ENCODE measurements at regions not wholly inside any gene's neighbourhood (a gene's known extent, or its start where the extent isn't known, plus 50 kb on each side); places are given as distances from the start of the nearest gene placed in this dataset.

DNA sequence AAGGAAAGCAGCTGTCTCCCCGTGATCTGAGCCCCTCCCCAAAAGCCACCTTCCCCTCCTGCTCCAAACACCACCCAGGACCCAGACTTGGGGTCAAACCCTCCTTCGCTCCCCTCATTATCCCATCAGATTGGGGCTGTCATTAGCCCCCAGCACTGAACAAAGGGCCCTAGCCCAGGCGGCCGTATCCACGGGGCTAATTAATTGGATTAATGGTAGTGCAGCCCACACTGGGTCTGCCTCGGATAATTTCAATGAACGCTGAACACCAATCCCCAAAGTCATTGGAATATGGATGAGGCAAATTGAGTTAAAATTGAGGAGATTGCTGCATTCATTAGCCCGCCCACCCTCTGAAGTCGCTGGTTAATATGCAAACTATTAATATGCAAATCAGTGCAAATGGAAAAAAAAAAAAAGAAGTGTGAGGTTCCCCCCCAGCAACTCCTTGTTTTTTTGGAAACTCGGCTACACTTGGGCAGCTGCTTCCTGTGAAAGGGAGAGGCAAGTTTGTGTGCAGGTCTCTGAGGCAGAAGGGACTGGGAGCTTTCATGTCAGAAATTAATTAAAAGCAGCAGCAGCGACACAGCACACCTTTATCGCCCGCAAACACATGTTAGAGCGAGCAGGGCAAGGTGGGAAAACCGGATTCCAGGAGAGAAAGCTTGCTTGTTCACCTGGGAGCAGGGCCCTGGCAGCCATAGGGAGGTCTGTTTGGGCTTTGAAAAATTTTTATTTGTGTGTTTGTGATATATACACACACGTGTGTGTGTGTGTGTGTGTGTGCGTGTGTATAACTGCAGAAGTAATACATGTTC, 517.8 kb downstream of the MIAT start:
- no peak for DNase-seq (ENCODE audit: low spot score)

DNA sequence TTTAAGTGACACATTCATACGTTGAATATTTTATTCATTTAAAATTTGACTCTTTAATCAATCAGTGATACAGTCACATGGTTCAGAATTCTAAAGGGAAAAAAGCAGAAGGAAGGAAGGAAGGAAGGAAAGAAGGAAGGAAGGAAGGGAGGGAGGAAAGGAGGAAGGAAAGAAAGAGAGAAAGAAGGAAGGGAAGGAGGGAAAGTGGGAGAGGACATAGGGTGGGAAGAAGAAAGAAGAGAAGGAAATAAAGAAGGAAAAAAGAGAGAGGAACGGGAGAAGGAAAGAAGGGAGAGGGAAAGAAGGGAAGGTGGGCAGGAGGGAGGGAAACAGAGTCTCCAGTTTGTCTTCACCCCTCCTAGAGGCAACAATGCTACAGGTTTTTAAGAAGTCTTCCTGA, 518.6 kb downstream of the MIAT start:
- DNase-seq (ENCODE audit: low spot score) = no peak

DNA sequence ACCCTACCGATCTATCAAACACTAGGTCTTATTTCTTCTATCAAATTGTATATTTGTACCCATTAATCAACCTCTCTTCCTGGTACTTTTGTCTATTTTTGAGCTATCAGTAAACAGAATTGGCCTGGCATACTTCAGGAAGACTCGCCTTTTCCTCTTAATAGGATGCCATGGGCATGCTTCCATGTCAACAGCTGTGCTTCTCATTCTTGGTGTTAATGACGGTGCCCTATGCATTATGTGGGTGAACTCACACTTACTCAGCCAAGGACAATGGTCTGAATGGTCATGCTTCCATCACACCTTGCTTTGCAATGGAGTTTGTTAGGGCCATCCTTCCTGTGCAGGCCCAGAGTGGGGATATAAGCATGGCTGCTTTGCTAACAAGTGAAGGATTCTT, 521.8 kb downstream of the MIAT start:
- no peak for DNase-seq (ENCODE audit: low spot score)

DNA sequence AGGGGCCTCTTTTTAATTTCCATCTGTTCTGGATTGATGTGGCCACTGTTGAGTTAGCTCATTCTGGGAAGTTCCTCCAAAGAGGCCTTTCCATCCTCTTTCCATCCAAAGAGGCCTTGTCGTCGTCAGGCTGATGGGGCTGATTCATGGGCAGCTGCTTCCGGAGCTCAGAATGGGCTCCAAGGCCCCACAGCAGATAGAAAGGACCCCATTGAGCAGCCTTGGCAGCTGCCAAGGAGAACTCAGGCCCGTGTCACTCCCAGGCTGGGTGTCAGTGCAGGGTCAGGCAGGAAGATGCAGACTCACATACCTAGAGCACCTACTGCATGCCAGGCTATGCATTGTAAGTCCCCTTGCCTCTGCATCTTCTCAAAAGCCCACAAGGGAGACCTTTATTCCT, 524.1 kb downstream of the MIAT start:
- no peak for DNase-seq (ENCODE audit: low spot score)

DNA sequence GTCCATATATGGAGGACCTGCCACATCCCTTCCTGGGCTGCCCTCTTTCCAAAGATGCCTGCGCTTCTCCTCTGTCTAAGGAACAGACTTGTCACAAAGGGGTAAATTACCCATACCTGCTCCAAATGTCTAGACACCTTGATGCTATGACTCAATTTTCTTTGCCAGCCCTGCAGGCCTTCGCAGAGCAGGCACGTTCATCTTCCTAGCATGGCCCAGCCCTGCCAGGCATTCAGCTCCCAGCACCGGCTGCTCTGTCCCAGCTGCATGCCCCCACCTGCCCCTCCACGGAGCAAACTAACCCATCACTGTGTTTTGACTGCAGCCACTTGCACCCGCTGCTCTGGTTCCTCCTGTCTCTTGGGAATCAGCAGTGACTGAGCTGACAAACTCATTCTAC, 526.1 kb downstream of the MIAT start:
- no peak for DNase-seq (ENCODE audit: low spot score)

DNA sequence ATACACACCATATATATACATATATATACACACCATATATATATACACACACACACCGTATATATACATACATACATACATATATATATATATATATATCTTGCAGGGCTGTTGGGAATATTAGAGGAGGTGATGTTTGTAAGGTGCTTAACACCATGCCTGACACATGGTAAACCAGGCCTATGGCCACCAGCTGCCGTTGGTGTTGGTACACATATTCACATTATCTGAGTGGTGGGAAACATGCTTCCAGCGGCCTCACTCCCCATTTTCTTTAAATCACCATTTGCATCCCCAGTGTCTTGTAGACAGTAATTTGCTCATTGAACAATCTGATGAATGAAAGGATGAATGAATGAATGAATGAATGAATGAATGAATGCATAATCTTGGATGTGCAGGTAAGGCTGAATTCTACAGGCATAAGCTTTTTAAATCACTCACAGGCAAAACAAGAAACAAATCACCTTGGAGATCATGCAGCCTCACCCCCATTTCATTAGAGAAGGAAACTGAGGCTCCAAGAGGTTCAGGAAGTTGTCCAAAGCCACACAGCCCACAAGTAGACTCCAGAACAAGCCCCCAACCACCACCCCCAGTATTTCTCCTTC, 527.8 kb downstream of the MIAT start:
- no peak for DNase-seq (ENCODE audit: low spot score)

DNA sequence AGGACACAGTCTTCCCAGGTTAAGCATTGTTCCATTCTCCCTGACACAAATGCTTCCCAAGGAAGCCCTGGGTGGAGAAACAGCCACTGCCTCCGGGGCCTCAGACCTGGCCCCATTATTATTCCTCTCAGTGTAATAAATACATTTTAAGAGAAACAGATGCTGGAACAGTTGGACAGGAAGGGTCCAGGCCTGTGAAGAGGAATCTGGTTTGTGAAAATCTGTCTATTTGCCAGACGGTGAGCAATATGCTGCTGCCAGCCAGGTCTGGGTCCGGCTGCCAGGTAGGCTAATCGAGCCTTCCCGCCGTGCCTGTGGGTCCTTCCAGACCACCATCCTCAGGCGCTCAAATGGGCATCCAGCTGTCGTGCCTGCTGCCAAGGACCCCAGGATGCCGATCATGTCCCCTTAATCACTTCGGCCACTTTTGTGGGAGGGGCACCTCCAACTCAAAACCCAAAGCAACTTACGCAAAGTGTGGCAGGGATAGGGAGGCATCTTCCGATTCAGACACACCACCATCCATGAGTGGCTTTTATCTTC, 528.4 kb downstream of the MIAT start:
- DNase-seq (ENCODE audit: low spot score) = no peak

DNA sequence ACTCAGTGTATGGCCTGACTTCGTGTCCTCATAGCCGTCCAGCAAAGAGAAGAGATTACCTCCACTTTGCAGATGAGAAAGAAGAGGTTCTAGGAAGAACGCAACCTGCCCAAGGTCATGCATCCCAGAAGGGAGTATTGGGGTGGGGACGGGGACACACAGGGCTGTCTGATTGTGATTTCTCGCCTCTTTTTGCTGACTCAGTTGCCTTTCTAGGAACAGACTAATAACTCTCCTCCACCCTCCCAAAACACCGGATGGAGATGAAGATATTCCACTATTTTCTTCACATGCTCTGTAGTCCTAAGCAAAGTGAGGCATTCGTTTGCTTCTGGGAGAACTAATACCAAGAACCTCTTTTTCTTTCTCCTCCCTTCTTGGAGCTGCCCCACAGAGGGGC, 529.3 kb downstream of the MIAT start:
- no peak for DNase-seq (ENCODE audit: low spot score)

DNA sequence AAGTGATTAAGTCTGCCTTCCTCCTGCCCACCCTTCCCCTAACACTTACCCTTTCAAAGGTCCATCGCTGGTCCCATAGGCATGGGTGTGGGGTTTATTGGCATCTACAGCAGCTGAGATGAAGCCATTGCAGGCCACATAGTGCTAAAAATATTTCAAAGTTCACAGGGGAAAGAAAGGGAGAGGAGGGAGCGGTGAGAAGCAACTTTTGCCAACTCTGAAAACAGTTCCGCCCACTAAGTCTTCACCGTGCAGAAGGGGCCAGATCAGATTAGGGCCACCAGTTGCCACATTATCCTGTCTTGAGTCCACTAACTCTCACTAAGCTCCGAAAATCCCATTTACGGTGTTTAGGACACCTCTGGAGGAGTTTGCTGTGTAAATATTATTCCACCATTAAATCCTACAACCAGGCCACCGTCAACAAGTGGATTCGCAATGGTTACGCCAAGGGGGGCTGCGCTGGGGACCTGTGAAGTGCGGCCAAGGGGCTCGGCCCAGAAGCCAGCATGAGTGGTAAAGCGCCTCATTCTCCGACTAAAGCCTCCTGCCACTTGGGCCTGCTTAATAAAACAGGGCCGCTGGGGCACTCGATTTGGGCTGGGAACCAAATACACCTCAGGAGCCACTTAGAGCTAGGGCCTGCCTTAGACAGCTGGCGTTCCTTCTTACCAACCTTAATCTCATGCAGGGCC, 534.9 kb downstream of the MIAT start:
- DNase-seq (ENCODE audit: low spot score) = no peak

DNA sequence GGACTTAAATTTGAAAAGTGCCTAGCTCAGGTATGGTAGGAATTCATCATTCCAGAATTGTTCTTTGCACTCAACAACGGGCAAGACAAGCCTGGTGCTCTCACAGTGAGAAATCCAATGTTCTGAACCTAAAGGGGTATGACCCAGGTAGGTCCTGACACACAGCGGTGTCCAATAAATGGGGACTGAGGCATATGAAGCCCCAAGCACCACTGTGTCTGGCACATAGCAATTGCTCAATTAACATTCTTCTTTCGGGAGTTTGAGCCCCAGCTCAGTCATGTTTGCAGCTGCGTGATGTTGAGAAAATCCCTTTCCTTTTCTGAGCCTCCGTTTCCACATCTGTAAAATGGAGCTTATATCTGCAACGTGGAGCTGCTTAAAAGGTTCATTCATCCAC, 535.8 kb downstream of the MIAT start:
- DNase-seq (ENCODE audit: low spot score) = no peak

DNA sequence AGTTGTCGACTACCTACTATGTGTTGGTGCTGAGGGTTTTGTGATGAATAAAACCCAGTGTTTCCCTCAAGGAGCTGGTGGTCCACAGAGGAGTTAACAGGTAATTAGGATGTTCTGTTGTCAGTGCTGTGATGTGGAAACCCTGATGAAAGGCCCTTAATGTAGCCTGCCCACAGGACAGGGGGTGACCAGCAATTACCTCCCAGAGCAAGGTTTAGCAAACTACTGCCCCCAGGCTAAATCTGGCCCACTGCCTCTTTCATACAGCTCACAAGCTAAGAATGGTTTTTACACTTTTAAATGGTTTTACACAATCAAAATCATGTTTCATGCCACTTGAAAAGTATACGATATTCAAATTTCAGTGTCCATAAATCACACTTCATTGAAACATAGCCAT, 536.2 kb downstream of the MIAT start:
- no peak for DNase-seq (ENCODE audit: low spot score)

DNA sequence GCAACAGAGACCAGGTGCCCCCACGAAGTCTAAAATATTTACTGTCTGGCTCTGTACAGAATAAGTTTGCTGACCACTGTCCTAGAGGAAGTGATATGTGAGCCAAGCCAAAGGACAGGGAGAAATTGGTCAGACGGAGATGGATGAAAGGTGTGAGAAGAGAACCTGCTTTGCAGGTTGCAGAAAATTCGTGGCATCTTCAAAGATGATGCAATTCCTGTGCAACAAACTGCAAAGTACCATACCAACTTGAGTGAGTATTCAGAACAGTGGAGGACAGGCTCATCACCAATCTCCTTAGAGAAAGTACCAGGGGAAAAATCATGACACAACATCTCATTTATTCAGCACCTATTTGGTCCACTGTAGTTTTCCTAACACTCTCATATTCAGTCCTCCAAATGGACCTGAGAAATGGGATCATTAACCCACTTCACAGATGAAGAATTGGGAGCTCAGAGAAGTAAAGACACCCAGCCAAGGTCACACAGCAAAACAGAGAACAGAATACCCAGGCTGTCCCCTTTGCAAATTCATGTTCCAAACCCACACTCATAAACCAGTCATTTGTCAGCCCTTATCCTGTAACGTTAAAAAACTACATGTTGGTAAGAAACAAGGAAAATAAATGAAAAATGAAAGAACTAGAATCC, 536.8 kb downstream of the MIAT start:
- DNase-seq (ENCODE audit: low spot score) = peak; percentile 51

DNA sequence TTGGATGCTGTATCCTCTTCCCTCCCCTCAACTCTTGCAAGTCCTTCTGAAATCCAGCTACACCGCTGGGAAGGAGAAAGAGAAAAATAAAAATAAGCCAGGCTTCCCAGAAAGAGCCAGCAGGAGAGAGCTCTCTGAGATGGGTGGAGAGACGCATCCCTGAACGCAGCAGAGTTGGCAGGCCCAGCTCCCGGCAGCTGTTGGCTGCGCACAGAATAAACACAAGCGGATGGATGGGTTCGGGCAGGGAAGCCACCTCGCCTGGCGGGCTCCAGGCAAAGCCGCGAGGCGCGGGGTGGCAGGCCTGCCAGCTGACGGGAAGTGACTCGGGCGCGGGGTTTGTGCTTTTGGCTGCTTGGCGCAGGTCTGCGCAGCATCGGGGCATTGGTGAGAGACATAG, 537.7 kb downstream of the MIAT start:
- DNase-seq (ENCODE audit: low spot score) = no peak

DNA sequence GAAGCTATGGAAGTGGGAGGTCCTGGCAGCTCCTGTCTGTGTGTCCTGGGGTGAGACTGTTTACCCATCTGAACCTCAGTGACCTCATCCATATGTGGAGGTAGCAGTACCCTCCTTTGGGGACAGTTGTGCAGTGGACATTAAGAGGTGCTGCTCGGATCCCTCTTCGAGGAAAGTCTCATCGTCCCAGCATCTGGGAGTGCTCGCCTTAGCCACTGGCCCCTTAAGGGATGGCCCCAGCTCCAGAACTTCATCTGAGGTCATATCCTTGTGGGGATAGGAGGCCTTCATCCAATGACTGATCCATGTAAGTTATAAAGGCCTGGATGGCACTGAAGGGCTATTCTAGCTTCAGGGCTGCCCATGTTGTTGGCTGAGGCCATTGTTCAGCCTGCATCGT, 538.1 kb downstream of the MIAT start:
- no peak for DNase-seq (ENCODE audit: low spot score)

DNA sequence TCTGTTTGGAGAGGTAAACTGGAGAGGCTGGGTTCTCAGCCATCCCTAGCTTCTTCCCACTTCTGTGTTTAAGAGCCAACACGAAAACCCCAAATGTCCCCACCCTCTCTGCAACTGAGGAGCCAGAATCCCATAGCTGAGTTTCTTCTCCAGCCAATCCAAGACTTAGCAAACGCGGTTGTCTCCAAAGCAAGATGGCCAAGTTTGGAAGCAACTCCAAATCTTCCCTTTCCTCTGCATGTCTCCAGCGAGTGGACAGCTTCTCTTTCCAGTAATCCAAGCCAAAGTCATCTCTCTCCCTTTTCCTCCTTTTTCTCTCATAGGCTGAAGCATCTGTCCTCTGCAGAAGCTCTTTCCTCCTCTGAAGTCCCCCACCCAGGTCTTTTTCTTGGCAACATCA, 539.2 kb downstream of the MIAT start:
- no peak for DNase-seq (ENCODE audit: low spot score)

DNA sequence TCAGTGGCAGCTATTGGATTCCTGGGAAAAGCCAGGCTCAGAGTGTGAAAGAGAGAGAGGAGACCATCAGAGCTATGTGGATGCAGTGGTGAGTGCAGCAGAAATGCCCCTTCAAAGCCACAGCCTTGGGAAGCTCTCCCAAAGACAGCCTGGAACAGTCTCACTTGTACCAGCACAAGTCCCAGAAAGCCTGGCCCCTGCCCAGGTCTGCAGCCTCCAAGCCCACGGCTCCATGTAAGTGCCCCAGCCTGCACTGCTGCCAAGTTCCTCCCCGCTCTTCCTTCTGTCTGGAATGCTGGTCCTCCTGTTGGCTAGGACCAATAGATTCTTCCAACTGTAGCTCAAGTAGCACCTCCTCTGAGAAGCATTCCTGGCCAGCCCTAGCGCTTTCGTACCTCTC, 539.7 kb downstream of the MIAT start:
- no peak for DNase-seq (ENCODE audit: low spot score)

DNA sequence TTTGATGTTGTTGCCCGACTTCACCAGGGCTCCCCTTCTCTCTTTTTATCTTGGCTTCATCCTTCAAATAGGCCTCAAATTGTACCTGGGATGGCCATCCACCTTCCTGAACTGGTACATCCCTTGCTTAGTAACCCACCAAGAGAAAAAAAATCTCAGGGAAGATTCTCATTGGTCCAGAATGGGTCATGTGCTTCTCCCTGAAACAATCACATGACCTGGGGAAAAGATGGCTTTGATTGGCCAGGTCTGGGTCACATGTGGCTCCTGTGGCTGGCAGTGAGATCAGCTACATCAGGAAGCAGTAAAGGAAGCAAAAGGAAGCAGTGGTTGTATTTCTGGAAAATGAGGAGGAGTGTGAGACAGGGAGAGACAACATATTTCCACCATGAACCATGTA, 540.2 kb downstream of the MIAT start:
- peak; percentile 4 for DNase-seq (ENCODE audit: low spot score)

DNA sequence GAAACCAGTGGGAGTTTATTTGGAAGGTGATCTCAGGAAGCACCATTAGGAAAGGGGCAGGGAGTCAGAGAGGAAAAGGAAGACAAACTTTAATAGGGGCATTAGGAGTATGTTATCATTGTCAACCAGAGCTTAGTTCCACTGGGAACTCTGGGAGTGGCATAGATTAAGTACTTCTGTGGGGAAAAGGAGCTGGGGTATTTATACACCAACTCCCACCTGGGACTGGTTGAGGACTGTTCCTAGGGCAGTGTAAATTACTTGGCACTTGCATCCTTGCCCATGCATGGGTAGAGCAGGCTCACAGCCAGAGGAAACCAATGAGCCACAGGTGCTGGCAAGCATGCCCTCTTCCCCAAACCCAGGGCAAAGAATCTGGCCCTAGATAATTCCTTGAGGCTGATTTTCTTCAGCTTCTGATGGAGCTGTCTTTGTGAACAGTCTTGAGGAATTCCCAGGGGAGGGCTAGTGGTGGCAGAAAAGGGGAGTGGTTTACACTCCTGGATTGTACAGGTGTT, 541.2 kb downstream of the MIAT start:
- no peak for DNase-seq (ENCODE audit: low spot score)

DNA sequence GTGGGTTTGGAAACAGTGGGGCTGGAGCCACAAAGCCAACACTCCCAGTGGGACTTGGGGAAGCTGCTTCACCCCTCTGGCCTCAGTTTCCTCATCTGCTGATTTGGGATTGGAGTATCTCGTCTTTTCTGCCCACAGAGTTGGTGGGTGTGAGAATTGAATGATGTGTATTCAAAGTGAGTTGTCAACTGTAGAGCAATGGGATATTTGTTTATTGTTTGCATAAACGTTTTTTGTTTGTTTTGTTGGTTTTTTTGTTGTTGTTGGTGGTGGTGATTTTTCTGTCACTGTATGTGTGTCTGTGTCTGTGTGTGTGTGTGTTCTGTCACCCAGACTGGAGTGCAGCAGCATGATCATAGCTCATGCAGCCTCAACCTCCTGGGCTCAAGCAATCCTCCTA, 542.0 kb downstream of the MIAT start:
- no peak for DNase-seq (ENCODE audit: low spot score)

DNA sequence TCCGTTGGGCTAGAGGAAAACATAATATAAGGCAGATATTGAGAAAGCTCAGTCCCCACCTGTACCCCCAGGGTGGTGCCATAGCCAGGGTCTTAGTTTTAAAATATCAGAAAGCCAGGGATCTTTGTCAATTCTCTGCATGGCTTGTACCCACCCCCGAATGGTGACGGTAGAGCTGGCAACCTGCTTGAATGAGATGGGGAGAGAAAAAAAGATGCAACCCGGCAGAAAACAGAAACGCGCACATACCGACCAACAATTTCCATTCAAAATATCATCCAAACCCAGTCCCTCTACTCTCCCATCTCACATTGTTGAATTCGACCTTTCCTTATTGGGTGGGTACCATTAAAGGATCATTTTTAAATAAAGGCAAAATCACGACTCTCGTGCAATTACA, 543.9 kb downstream of the MIAT start:
- no peak for DNase-seq (ENCODE audit: low spot score)

DNA sequence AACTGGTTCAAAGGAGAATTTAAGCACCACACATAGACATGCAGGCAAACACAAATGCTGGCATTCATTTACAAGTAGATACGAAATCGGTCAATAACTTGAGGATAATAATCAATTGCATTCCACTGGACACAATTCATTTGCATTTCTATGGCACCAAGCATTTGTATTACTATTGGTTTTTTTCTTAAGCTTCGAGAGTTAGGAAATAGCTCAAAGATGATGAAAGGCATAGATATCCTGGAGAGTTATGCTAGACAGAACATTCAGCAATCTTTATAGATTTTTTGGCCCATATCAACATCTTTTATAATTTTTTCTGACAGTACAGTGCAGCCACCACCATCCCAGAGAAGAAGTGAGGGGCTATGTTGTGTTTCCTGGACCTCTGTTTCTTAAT, 544.4 kb downstream of the MIAT start:
- DNase-seq (ENCODE audit: low spot score) = no peak

DNA sequence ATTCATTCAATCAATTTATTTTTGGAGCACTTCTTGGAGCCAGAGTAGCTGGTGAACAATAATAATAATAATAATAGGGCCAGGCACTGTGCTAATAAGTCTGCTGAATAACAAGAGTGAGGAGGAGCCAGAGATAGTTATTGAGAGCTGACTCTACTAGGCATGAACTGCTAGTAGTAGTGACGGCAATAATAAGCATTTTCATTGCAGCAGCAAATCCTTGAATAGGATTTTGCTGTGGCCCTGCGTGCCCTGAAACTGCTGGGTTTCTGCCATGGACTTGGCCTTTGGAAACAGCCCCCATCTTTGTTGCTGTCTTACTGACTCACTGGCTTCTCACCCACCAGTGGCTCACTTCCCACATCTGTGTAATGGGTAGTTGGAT, 545.9 kb downstream of the MIAT start:
- DNase-seq (ENCODE audit: low spot score) = no peak

Data from SW480 (cell line).